Prostate gland (tissue), 2 donors: ENCODE measurements at regions not wholly inside any gene's neighbourhood (a gene's known extent, or its start where the extent isn't known, plus 50 kb on each side); places are given as distances from the start of the nearest gene placed in this dataset.

Experiments used
- DNase-seq: peaks from one replicate; pipeline ENCODE4 v3.0.0-alpha.2; 2019; ENCODE audit warnings: low spot score
- H3K27ac ChIP-seq, 2 donors: fragments of 200-600 bp; sonication (generic); 2 replicates each; pipeline ENCODE4 v1.5.1; 2017 to 2019
- H3K27me3 ChIP-seq: fragments of 200-600 bp; sonication (generic); replicated peaks from 2 replicates; pipeline ENCODE4 v1.5.1; 2019; ENCODE audit not compliant: insufficient read depth
- H3K36me3 ChIP-seq, 2 donors: fragments of 200-600 bp; sonication (generic); 1 replicate in 1 of 2; 2 replicates in 1 of 2; pipeline versions ENCODE4 v1.5.1 to v1.8.1; 2017 to 2019
- H3K4me1 ChIP-seq: fragments of 200-600 bp; sonication (generic); replicated peaks from 2 replicates; pipeline ENCODE4 v1.5.1; 2019
- H3K4me3 ChIP-seq, 2 donors: fragments of 200-600 bp; sonication (generic); 2 replicates each; pipeline ENCODE4 v1.5.1; 2017 to 2019
- H3K9me3 ChIP-seq: fragments of 200-600 bp; sonication (generic); 2 replicates; pipeline ENCODE4 v1.5.1; 2017
- CTCF ChIP-seq, 4 experiments: fragments of 200-600 bp in 2 of 4; fragments of 450-650 bp in 2 of 4; sonication (generic) in 2 of 4; IDR thresholded peaks; 1 replicate in 3 of 4; 2 replicates in 1 of 4; pipeline ENCODE4 v1.5.1; 2016 to 2019; ENCODE audit warnings: antibody characterized with exemption in 4 of 4, mild to moderate bottlenecking in 2 of 4, moderate library complexity in 2 of 4
- POLR2A ChIP-seq: fragments of 450-650 bp; IDR thresholded peaks from one replicate; pipeline ENCODE4 v1.6.1; 2016; ENCODE audit warnings: antibody characterized with exemption, mild to moderate bottlenecking
- POLR2AphosphoS5 ChIP-seq: sonication (generic); formaldehyde crosslinking; IDR thresholded peaks from one replicate; pipeline ENCODE4 v1.6.1; 2017; ENCODE audit warnings: antibody characterized with exemption
- WGBS: methylation state at CpG from one replicate; pipeline ENCODE4 v1.1.5; 2018; 5-methylcytosine and 5-hydroxymethylcytosine counted together
- intact Hi-C: fragments of 100-400 bp; cut with DNase I; formaldehyde crosslinking; loops from one replicate; pipeline ENCODE4 v1.14.2; 2022

GRCh38 chr5:60010328-60010727 is 116.8 kb upstream of the PDE4D start:
- no peak for DNase-seq
- Histone ChIP-seq H3K9me3 (no peaks in the 10 kb centered on the region), H3K27me3 (no peaks in the 10 kb centered on the region), H3K4me1 (no peaks in the 10 kb centered on the region), H3K27ac (no peak overlapping the region), H3K4me3 (no peak overlapping the region), H3K36me3 (no peaks in the 10 kb centered on the region)
- TF ChIP-seq POLR2AphosphoS5 (no peak), CTCF (IDR thresholded peaks at IDR 0.05) (no peak), POLR2A (no peak)
- intact Hi-C loops = no loop called here
- WGBS = 67% methylated on average over 1 of the region's 1 CpG

DNA sequence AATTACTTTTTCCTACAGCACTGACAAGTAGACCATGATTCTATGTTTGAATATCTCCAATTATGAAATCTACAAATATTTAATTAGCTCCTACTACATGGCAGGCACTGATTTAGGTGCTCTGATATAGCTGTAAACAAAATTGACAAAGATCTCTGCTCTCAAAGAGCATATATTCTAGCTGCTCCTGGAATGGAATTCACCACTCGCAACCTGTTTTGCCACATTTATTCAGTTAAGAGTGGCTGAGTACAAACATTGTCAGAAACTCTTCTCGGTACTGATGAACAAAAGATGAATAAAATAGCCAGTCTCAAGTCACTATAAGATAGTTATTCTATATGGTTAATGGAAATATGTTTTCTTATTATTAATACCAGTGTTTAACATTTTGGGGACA is 114.2 kb upstream of the PDE4D start:
- H3K27me3 ChIP-seq = no peaks in the 10 kb centered on the region
- H3K36me3 ChIP-seq = no peaks in the 10 kb centered on the region
- H3K4me1 ChIP-seq = no peaks in the 10 kb centered on the region
- no peak overlapping the region for H3K27ac ChIP-seq
- no peaks in the 10 kb centered on the region for H3K9me3 ChIP-seq
- 62% methylated on average over 2 of the region's 2 CpGs for WGBS
- intact Hi-C loops = no loop called here
- H3K4me3 ChIP-seq = no peak overlapping the region
- TF ChIP-seq POLR2A (no peak), CTCF (IDR thresholded peaks at IDR 0.05) (no peak), POLR2AphosphoS5 (no peak)
- DNase-seq = no peak

DNA sequence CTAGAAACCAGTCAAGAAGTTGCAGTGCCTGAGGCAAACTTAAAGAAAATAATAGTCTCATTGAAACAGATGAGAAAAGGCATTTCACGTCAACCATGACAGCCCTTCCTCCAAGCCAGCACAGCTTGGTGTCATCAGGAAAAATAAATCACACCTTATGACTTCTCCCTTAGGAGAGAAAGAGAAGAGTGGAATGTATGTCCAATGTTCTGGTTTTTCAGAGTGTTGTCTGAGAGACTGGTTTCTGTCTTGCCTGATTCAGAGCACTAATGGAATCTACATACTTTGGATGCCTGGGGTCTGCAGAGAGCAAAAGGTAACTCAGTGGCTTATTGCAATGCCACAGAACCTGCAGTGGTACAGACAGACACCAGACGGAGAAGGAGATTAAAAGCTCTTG is 105.5 kb upstream of the PDE4D start:
- TF ChIP-seq POLR2AphosphoS5 (no peak), CTCF (IDR thresholded peaks at IDR 0.05) (no peak), POLR2A (no peak)
- intact Hi-C loops = no loop called here
- Histone ChIP-seq H3K27ac (no peak overlapping the region), H3K27me3 (no peaks in the 10 kb centered on the region), H3K9me3 (no peaks in the 10 kb centered on the region), H3K36me3 (no peaks in the 10 kb centered on the region), H3K4me3 (no peak overlapping the region), H3K4me1 (no peaks in the 10 kb centered on the region)
- no peak for DNase-seq
- WGBS = 83% methylated on average over 2 of the region's 2 CpGs

GRCh38 chr5:59992206-59992605 is 98.7 kb upstream of the PDE4D start:
- DNase-seq = no peak
- intact Hi-C loops = no loop called here
- Histone ChIP-seq H3K27ac (no peak overlapping the region), H3K4me3 (no peak overlapping the region), H3K27me3 (no peaks in the 10 kb centered on the region), H3K9me3 (no peaks in the 10 kb centered on the region), H3K4me1 (no peaks in the 10 kb centered on the region), H3K36me3 (no peaks in the 10 kb centered on the region)
- WGBS = 71% methylated on average over 3 of the region's 3 CpGs
- no peak for TF ChIP-seq CTCF (IDR thresholded peaks at IDR 0.05)
- TF ChIP-seq POLR2AphosphoS5 = no peak
- no peak for TF ChIP-seq POLR2A

DNA sequence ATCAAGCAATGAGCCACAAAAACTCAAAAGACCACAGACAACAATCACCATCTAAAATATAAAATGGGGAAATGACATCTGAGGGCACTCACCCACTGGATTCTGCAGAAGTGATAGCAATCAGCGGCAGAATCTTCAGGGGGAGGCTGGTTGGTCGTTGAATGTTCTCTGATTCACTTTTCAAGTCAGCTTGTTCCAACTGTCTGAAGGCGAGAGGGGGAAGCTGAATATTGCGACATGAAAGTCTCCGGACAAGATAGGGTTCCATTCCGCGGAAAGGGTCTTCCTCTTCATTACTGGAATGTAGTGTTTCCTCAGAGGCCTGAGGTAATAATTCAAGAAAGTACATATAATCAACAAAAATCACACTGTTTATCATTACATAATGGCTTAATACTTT is 94.9 kb upstream of the PDE4D start:
- no peak for DNase-seq
- no peaks in the 10 kb centered on the region for H3K9me3 ChIP-seq
- H3K36me3 ChIP-seq = no peaks in the 10 kb centered on the region
- H3K4me1 ChIP-seq = no peaks in the 10 kb centered on the region
- intact Hi-C loops = no loop called here
- H3K27ac ChIP-seq = no peak overlapping the region
- WGBS = 91% methylated on average over 7 of the region's 7 CpGs
- no peak overlapping the region for H3K4me3 ChIP-seq
- TF ChIP-seq CTCF (IDR thresholded peaks at IDR 0.05) = no peak
- no peak for TF ChIP-seq POLR2A
- no peak for TF ChIP-seq POLR2AphosphoS5
- H3K27me3 ChIP-seq = no peaks in the 10 kb centered on the region
